ENCODE measurements at regions not wholly inside any gene's neighbourhood (a gene's known extent, or its start where the extent isn't known, plus 50 kb on each side); places are given as distances from the start of the nearest gene placed in this dataset.

GRCh38 chr4:152101556-152102435 is 341.0 kb upstream of the GATB start:
- WGBS (ENCODE audit: insufficient coverage): 81% methylated on average over 6 of the region's 8 CpGs
- intact Hi-C loops (cut with micrococcal nuclease): no loop called here
- Mint-ChIP-seq H3K4me1 (peaks cover 25% of the 10 kb centered on the region), H3K27me3 (peaks cover 14% of the 10 kb centered on the region), H3K4me3 (peak overlapping the region; percentile 23), H3K9me3 (ENCODE audit: insufficient read depth) (no peaks in the 10 kb centered on the region), H3K27ac (no peak overlapping the region)
- ChIA-PET CTCF (no interaction called here), POLR2A (no interaction called here)
- H3K36me3 ChIP-seq (replicated peaks in 1 of 2; ENCODE audit: control extremely low read depth in 1 of 2, control insufficient read depth in 1 of 2, extremely low read depth in 1 of 2, insufficient read depth in 2 of 2, low read length in 1 of 2): no peaks in the 10 kb centered on the region
- DNase-seq: no peak
- peak overlapping the region; percentile 55 for H3K9ac ChIP-seq (ENCODE audit: low read length)
- peaks cover 30 to 34% of the 10 kb centered on the region in 2 donors for H3K4me1 ChIP-seq (ENCODE audit: control insufficient read depth in 2 of 2, insufficient read depth in 2 of 2, low read length in 2 of 2)
- no peaks in the 10 kb centered on the region for H4K20me1 ChIP-seq (ENCODE audit: control insufficient read depth, insufficient read depth, low read length, poor library complexity, severe bottlenecking)
- H3K9me3 ChIP-seq (ENCODE audit: control extremely low read depth in 1 of 3, control insufficient read depth in 2 of 3, insufficient read depth in 1 of 3, low read length in 2 of 3): peaks cover 0 to 11% (median 0%) of the 10 kb centered on the region in 3 donors
- H3K27ac ChIP-seq (ENCODE audit: low read length in 2 of 2): peak overlapping the region; percentile 50 to 75
- H3K4me3 ChIP-seq (ENCODE audit: control extremely low read depth in 1 of 5, extremely low read depth in 1 of 5, insufficient read depth in 1 of 5, low read depth in 2 of 5, low read length in 4 of 5): no peak overlapping the region
- ATAC-seq (ENCODE audit: low read depth): no peak
- peak overlapping the region; percentile 82 for H2AFZ ChIP-seq (ENCODE audit: insufficient read depth, low read depth, low read length, poor library complexity, severe bottlenecking)
- TF ChIP-seq EZH2 (IDR thresholded peaks at IDR 0.05; ENCODE audit: borderline replicate concordance, insufficient read depth, low read depth, low read length, poor library complexity, severe bottlenecking) (no peak), CTCF (IDR thresholded peaks at IDR 0.05) (no peak)
- no peaks in the 10 kb centered on the region for H3K27me3 ChIP-seq (replicated peaks in 1 of 4; ENCODE audit: control extremely low read depth in 1 of 4, control insufficient read depth in 3 of 4, insufficient read depth in 4 of 4, low read length in 3 of 4)
- peak overlapping the region; percentile 65 for H3K4me2 ChIP-seq (replicated peaks; ENCODE audit: low read depth, low read length, poor library complexity, severe bottlenecking)
- H3K79me2 ChIP-seq (ENCODE audit: control insufficient read depth, insufficient read depth, low read length): no peaks in the 10 kb centered on the region

Measured in B cell (primary cell).